Duodenal mucosa (tissue), 2 donors: ENCODE measurements at regions not wholly inside any gene's neighbourhood (a gene's known extent, or its start where the extent isn't known, plus 50 kb on each side); places are given as distances from the start of the nearest gene placed in this dataset.

ENCODE experiments used
- H3K27ac ChIP-seq: one replicate; pipeline ENCODE4 v1.7.0; 2013; ENCODE audit warnings: low read depth, low read length
- H3K27me3 ChIP-seq, 2 donors: one replicate each; pipeline ENCODE4 v1.7.0; 2013; ENCODE audit warnings: low read length in 2 of 2, control low read depth in 1 of 2; ENCODE audit not compliant: insufficient read depth in 2 of 2, control insufficient read depth in 1 of 2
- H3K36me3 ChIP-seq, 2 donors: one replicate each; pipeline ENCODE4 v1.7.0; 2013; ENCODE audit warnings: low read length in 2 of 2, control low read depth in 1 of 2; ENCODE audit not compliant: insufficient read depth in 2 of 2, control insufficient read depth in 1 of 2
- H3K4me1 ChIP-seq, 2 donors: one replicate each; pipeline ENCODE4 v1.7.0; 2013; ENCODE audit warnings: low read length in 2 of 2, control low read depth in 1 of 2; ENCODE audit not compliant: insufficient read depth in 2 of 2, control insufficient read depth in 1 of 2
- H3K4me3 ChIP-seq, 2 donors: one replicate each; pipeline ENCODE4 v1.7.0; 2013; ENCODE audit warnings: low read length in 2 of 2, low read depth in 1 of 2
- H3K9ac ChIP-seq, 2 donors: one replicate each; pipeline ENCODE4 v1.7.0; 2013; ENCODE audit warnings: low read length in 2 of 2, low read depth in 1 of 2
- H3K9me3 ChIP-seq, 2 donors: one replicate each; pipeline ENCODE4 v1.7.0; 2013; ENCODE audit warnings: low read length in 2 of 2, control low read depth in 1 of 2; ENCODE audit not compliant: control insufficient read depth in 1 of 2

- Histone ChIP-seq H3K27ac (no peak overlapping the region), H3K36me3 (no peaks in the 10 kb centered on the region), H3K4me1 (no peaks in the 10 kb centered on the region), H3K9ac (no peak overlapping the region), H3K9me3 (no peaks in the 10 kb centered on the region), H3K27me3 (no peaks in the 10 kb centered on the region), H3K4me3 (no peak overlapping the region)
These were observed 805.6 kb upstream of the LRRC4C start for GRCh38 chr11:42265072-42265471.

- Histone ChIP-seq H3K27me3 (no peaks in the 10 kb centered on the region), H3K4me3 (no peak overlapping the region), H3K4me1 (no peaks in the 10 kb centered on the region), H3K27ac (no peak overlapping the region), H3K9ac (no peak overlapping the region), H3K9me3 (peaks cover 6 to 10% of the 10 kb centered on the region in 2 donors), H3K36me3 (no peaks in the 10 kb centered on the region)
These were observed 811.9 kb upstream of the LRRC4C start for GRCh38 chr11:42271306-42271705.

GRCh38 chr11:42273977-42274376 lies 814.5 kb upstream of the LRRC4C start:
- Histone ChIP-seq H3K36me3 (no peaks in the 10 kb centered on the region), H3K4me3 (no peak overlapping the region), H3K27me3 (no peaks in the 10 kb centered on the region), H3K9ac (no peak overlapping the region), H3K27ac (no peak overlapping the region), H3K4me1 (no peaks in the 10 kb centered on the region), H3K9me3 (peaks cover 6 to 10% of the 10 kb centered on the region in 2 donors)

GRCh38 chr11:42296910-42297309 lies 837.5 kb upstream of the LRRC4C start:
- Histone ChIP-seq H3K27me3 (no peaks in the 10 kb centered on the region), H3K27ac (no peak overlapping the region), H3K4me3 (no peak overlapping the region), H3K9ac (no peak overlapping the region), H3K4me1 (no peaks in the 10 kb centered on the region), H3K36me3 (no peaks in the 10 kb centered on the region), H3K9me3 (peaks cover 0 to 5% of the 10 kb centered on the region in 2 donors)

GRCh38 chr11:42299780-42300179 lies 840.3 kb upstream of the LRRC4C start:
- no peak overlapping the region for H3K4me3 ChIP-seq
- no peaks in the 10 kb centered on the region for H3K4me1 ChIP-seq
- no peaks in the 10 kb centered on the region for H3K36me3 ChIP-seq
- H3K9me3 ChIP-seq, result peaks cover 0 to 5% of the 10 kb centered on the region in 2 donors
- H3K27me3 ChIP-seq, result no peaks in the 10 kb centered on the region
- no peak overlapping the region for H3K9ac ChIP-seq
- no peak overlapping the region for H3K27ac ChIP-seq

GRCh38 chr11:42301777-42302176 lies 842.3 kb upstream of the LRRC4C start:
- Histone ChIP-seq H3K27ac (no peak overlapping the region), H3K4me3 (no peak overlapping the region), H3K4me1 (no peaks in the 10 kb centered on the region), H3K9ac (no peak overlapping the region), H3K36me3 (no peaks in the 10 kb centered on the region), H3K9me3 (no peaks in the 10 kb centered on the region), H3K27me3 (no peaks in the 10 kb centered on the region)

- Histone ChIP-seq H3K27ac (no peak overlapping the region), H3K9ac (no peak overlapping the region), H3K36me3 (no peaks in the 10 kb centered on the region), H3K9me3 (no peaks in the 10 kb centered on the region), H3K27me3 (no peaks in the 10 kb centered on the region), H3K4me1 (no peaks in the 10 kb centered on the region), H3K4me3 (no peak overlapping the region)
These were observed 852.1 kb upstream of the LRRC4C start for GRCh38 chr11:42311514-42311913.

GRCh38 chr11:42311944-42312343 lies 852.5 kb upstream of the LRRC4C start:
- Histone ChIP-seq H3K27me3 (no peaks in the 10 kb centered on the region), H3K36me3 (no peaks in the 10 kb centered on the region), H3K4me1 (no peaks in the 10 kb centered on the region), H3K27ac (no peak overlapping the region), H3K9ac (no peak overlapping the region), H3K4me3 (no peak overlapping the region), H3K9me3 (no peaks in the 10 kb centered on the region)

- Histone ChIP-seq H3K4me1 (peaks cover 0 to 10% of the 10 kb centered on the region in 2 donors), H3K9ac (no peak overlapping the region), H3K4me3 (no peak overlapping the region), H3K27me3 (no peaks in the 10 kb centered on the region), H3K36me3 (no peaks in the 10 kb centered on the region), H3K9me3 (no peaks in the 10 kb centered on the region), H3K27ac (no peak overlapping the region)
These were observed 855.8 kb upstream of the LRRC4C start for GRCh38 chr11:42315267-42315666.

- Histone ChIP-seq H3K9me3 (no peaks in the 10 kb centered on the region), H3K27me3 (no peaks in the 10 kb centered on the region)
These were observed 856.4 kb upstream of the LRRC4C start for GRCh38 chr11:42315846-42316245.

GRCh38 chr11:42319921-42320320 lies 860.5 kb upstream of the LRRC4C start:
- no peaks in the 10 kb centered on the region for H3K9me3 ChIP-seq

More at GRCh38 chr11:42315846-42316245, 856.4 kb upstream of the LRRC4C start:
- Histone ChIP-seq H3K9ac (no peak overlapping the region), H3K36me3 (no peaks in the 10 kb centered on the region), H3K4me3 (no peak overlapping the region), H3K4me1 (peaks cover 0 to 14% of the 10 kb centered on the region in 2 donors), H3K27ac (no peak overlapping the region)

More at GRCh38 chr11:42319921-42320320, 860.5 kb upstream of the LRRC4C start:
- Histone ChIP-seq H3K4me1 (peaks cover 0 to 21% of the 10 kb centered on the region in 2 donors), H3K4me3 (peak overlapping the region in 1 of 2 donors; percentile 32), H3K9ac (no peak overlapping the region), H3K36me3 (no peaks in the 10 kb centered on the region), H3K27ac (no peak overlapping the region), H3K27me3 (no peaks in the 10 kb centered on the region)
